ENCODE measurements at regions not wholly inside any gene's neighbourhood (a gene's known extent, or its start where the extent isn't known, plus 50 kb on each side); places are given as distances from the start of the nearest gene placed in this dataset.

GRCh38 chr2:12014088-12014960, 267.9 kb downstream of the LPIN1 start:
- TF ChIP-seq POLR2A (IDR thresholded peaks at IDR 0.05; ENCODE audit: low read depth, low read length) (no peak), POLR2AphosphoS5 (IDR thresholded peaks at IDR 0.05; ENCODE audit: low read depth, low read length) (no peak)
